DMS79 (cell line): ENCODE measurements at regions not wholly inside any gene's neighbourhood (a gene's known extent, or its start where the extent isn't known, plus 50 kb on each side); places are given as distances from the start of the nearest gene placed in this dataset.

ENCODE experiments used
- DNase-seq: peaks from one replicate; lab custom pipeline; 2025; lab: John Stamatoyannopoulos, UW

GRCh38 chr20:59403962-59404314, 103.5 kb downstream of the EDN3 start:
- no peak for DNase-seq

- no peak for DNase-seq
Measured at GRCh38 chr20:59404749-59405148, 104.3 kb downstream of the EDN3 start.

- DNase-seq, result no peak
Measured at GRCh38 chr20:59405226-59406200, 105.1 kb downstream of the EDN3 start.

- no peak for DNase-seq
Measured at GRCh38 chr20:59406446-59406845, 106.0 kb downstream of the EDN3 start.

GRCh38 chr20:59411170-59411569, 110.8 kb downstream of the EDN3 start:
- no peak for DNase-seq

GRCh38 chr20:59411589-59411988, 111.2 kb downstream of the EDN3 start:
- no peak for DNase-seq

GRCh38 chr20:59412181-59412580, 111.8 kb downstream of the EDN3 start:
- no peak for DNase-seq

GRCh38 chr20:59412875-59413284, 112.5 kb downstream of the EDN3 start:
- no peak for DNase-seq

GRCh38 chr20:59413326-59413865, 113.0 kb downstream of the EDN3 start:
- DNase-seq, result no peak

- no peak for DNase-seq
Measured at GRCh38 chr20:59414936-59415623, 114.7 kb downstream of the EDN3 start.

GRCh38 chr20:59416916-59417315, 116.5 kb downstream of the EDN3 start:
- no peak for DNase-seq

GRCh38 chr20:59421089-59421488, 120.7 kb downstream of the EDN3 start:
- no peak for DNase-seq

- DNase-seq, result no peak
Measured at GRCh38 chr20:59421920-59422637, 121.7 kb downstream of the EDN3 start.

GRCh38 chr20:59422872-59423544, 122.6 kb downstream of the EDN3 start:
- DNase-seq, result no peak

- no peak for DNase-seq
Measured at GRCh38 chr20:59424976-59425375, 124.6 kb downstream of the EDN3 start.

GRCh38 chr20:59425572-59425971, 125.2 kb downstream of the EDN3 start:
- DNase-seq, result no peak

- no peak for DNase-seq
Measured at GRCh38 chr20:59428006-59428405, 127.6 kb downstream of the EDN3 start.

- DNase-seq, result no peak
Measured at GRCh38 chr20:59428441-59429205, 128.2 kb downstream of the EDN3 start.

GRCh38 chr20:59429396-59429795, 129.0 kb downstream of the EDN3 start:
- no peak for DNase-seq

- no peak for DNase-seq
Measured at GRCh38 chr20:59431014-59431413, 130.6 kb downstream of the EDN3 start.

- DNase-seq, result no peak
Measured at GRCh38 chr20:59434960-59435359, 134.5 kb downstream of the EDN3 start.
